ENCODE measurements at regions not wholly inside any gene's neighbourhood (a gene's known extent, or its start where the extent isn't known, plus 50 kb on each side); places are given as distances from the start of the nearest gene placed in this dataset.

GRCh38 chr3:31274326-31275024 is 258.2 kb upstream of the STT3B start:
- TF ChIP-seq RAD21 (IDR thresholded peaks at IDR 0.05; ENCODE audit: low read length) (no peak), POLR2A (IDR thresholded peaks at IDR 0.05; ENCODE audit: low read depth, low read length) (no peak), CTCF (conservative IDR thresholded peaks at IDR 0.05; ENCODE audit: low read depth, low read length) (no peak), MAFK (IDR thresholded peaks at IDR 0.05; ENCODE audit: low read depth, low read length) (no peak), MXI1 (IDR thresholded peaks at IDR 0.05; ENCODE audit: borderline replicate concordance, low read depth, low read length) (no peak), CHD1 (IDR thresholded peaks at IDR 0.05; ENCODE audit: low read depth, low read length) (no peak), BHLHE40 (IDR thresholded peaks at IDR 0.05; ENCODE audit: low read depth, low read length) (no peak), RFX5 (IDR thresholded peaks at IDR 0.05; ENCODE audit: low read depth, low read length) (no peak), SMC3 (IDR thresholded peaks at IDR 0.05; ENCODE audit: low read depth, low read length) (no peak), MAZ (IDR thresholded peaks at IDR 0.05; ENCODE audit: borderline replicate concordance, low read depth, low read length) (no peak), RCOR1 (IDR thresholded peaks at IDR 0.05; ENCODE audit: insufficient replicate concordance, low read length) (no peak)
- TF ChIP-seq, protein P1, sequence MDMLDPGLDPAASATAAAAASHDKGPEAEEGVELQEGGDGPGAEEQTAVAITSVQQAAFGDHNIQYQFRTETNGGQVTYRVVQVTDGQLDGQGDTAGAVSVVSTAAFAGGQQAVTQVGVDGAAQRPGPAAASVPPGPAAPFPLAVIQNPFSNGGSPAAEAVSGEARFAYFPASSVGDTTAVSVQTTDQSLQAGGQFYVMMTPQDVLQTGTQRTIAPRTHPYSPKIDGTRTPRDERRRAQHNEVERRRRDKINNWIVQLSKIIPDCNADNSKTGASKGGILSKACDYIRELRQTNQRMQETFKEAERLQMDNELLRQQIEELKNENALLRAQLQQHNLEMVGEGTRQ (IDR thresholded peaks at IDR 0.05; ENCODE audit: low read depth, low read length): no peak

All from IMR-90 (cell line).